Fibroblast of lung (primary cell): ENCODE measurements at regions not wholly inside any gene's neighbourhood (a gene's known extent, or its start where the extent isn't known, plus 50 kb on each side); places are given as distances from the start of the nearest gene placed in this dataset.

Experiments used
- EZH2 ChIP-seq: IDR thresholded peaks from 2 replicates; pipeline ENCODE4 v1.5.1; 2012; ENCODE audit warnings: low read length, control low read depth, mild to moderate bottlenecking; ENCODE audit errors: missing control alignments
- TF ChIP-seq, protein P1 (sequence below), 2 donors: IDR thresholded peaks in 1 of 2; conservative IDR thresholded peaks in 1 of 2; 1 replicate in 1 of 2; 2 replicates in 1 of 2; pipeline ENCODE4 v1.5.1; 2011 to 2012; ENCODE audit warnings: low read length in 2 of 2, control low read depth in 1 of 2, inconsistent platforms in 1 of 2, low read depth in 1 of 2, mild to moderate bottlenecking in 1 of 2

DNA sequence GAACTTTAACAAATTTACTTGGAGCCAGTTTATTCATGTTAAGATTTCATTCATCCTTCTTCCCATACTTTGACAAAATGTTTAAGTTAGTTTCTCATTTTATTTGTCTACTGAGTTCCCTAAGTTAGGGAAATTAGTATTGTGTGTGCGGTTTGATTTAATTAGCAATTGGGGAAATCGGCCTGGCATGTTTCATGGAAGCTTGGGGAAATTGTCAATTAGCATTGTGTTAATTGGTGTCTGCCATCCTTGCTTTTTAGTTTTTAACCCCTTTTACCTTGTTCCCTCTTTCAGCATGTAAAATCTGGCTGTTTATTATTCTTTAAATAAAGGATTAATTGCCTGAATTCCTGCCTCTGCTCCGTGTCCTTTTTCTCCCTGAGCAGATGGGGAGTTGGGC lies 279.6 kb downstream of the BCL11A start:
- TF ChIP-seq, protein P1, sequence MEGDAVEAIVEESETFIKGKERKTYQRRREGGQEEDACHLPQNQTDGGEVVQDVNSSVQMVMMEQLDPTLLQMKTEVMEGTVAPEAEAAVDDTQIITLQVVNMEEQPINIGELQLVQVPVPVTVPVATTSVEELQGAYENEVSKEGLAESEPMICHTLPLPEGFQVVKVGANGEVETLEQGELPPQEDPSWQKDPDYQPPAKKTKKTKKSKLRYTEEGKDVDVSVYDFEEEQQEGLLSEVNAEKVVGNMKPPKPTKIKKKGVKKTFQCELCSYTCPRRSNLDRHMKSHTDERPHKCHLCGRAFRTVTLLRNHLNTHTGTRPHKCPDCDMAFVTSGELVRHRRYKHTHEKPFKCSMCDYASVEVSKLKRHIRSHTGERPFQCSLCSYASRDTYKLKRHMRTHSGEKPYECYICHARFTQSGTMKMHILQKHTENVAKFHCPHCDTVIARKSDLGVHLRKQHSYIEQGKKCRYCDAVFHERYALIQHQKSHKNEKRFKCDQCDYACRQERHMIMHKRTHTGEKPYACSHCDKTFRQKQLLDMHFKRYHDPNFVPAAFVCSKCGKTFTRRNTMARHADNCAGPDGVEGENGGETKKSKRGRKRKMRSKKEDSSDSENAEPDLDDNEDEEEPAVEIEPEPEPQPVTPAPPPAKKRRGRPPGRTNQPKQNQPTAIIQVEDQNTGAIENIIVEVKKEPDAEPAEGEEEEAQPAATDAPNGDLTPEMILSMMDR (conservative IDR thresholded peaks at IDR 0.05 in 1 of 2, IDR thresholded peaks at IDR 0.05 in 1 of 2; ENCODE audit: low read depth in 1 of 2, low read length in 2 of 2) = no peak
- no peak for TF ChIP-seq EZH2
